H1 (cell line): ENCODE measurements at regions not wholly inside any gene's neighbourhood (a gene's known extent, or its start where the extent isn't known, plus 50 kb on each side); places are given as distances from the start of the nearest gene placed in this dataset.

Experiments used
- CTCF ChIA-PET: fragments of 300-600 bp; sonication (Branson Sonifier 250); formaldehyde crosslinking; loops from one replicate; lab custom pipeline; 2021; ENCODE audit not compliant: partially characterized antibody; lab: Charles Lee
- POLR2A ChIA-PET: fragments of 300-600 bp; sonication (Branson Sonifier 250); formaldehyde crosslinking; loops from one replicate; lab custom pipeline; 2021; ENCODE audit warnings: inconsistent platforms; ENCODE audit not compliant: partially characterized antibody; lab: Charles Lee
- DNase-seq, 2 experiments: peaks; one replicate each; pipeline versions ENCODE4 v3.0.0 to v3.0.0-alpha.2; 2010 to 2022; ENCODE audit warnings: low spot score in 2 of 2, low read depth in 1 of 2, mixed read lengths in 1 of 2
- FAIRE-seq: peaks from 2 replicates; lab custom pipeline; 2011; peaks lifted over from hg19 to GRCh38; lab: Jason Lieb, UNC
- H2AFZ ChIP-seq: 2 replicates; pipeline ENCODE4 v1.8.1; 2012; ENCODE audit warnings: low read length, inconsistent platforms
- H2AK5ac ChIP-seq: 2 replicates; pipeline ENCODE4 v1.6.1; 2013; ENCODE audit warnings: low read depth, low read length
- H2BK120ac ChIP-seq: replicated peaks from 2 replicates; pipeline ENCODE3; 2013; ENCODE audit warnings: low read depth, low read length, inconsistent platforms
- H2BK12ac ChIP-seq: 2 replicates; pipeline ENCODE4 v1.6.1; 2013; ENCODE audit warnings: low read depth, low read length
- H2BK15ac ChIP-seq: 2 replicates; pipeline ENCODE4 v1.6.1; 2013; ENCODE audit warnings: low read length
- H2BK20ac ChIP-seq: 2 replicates; pipeline ENCODE4 v1.6.1; 2013; ENCODE audit warnings: low read length
- H2BK5ac ChIP-seq: 2 replicates; pipeline ENCODE4 v1.6.1; 2013; ENCODE audit warnings: low read depth, low read length
- H3K14ac ChIP-seq: 2 replicates; pipeline ENCODE4 v1.6.1; 2013; ENCODE audit warnings: inconsistent platforms; ENCODE audit not compliant: insufficient read length
- H3K18ac ChIP-seq: 2 replicates; pipeline ENCODE4 v1.6.1; 2013; ENCODE audit warnings: low read length; ENCODE audit errors: extremely low read depth
- H3K23ac ChIP-seq: 2 replicates; pipeline ENCODE4 v1.6.1; 2013; ENCODE audit warnings: inconsistent platforms; ENCODE audit not compliant: insufficient read length
- H3K23me2 ChIP-seq: 2 replicates; pipeline ENCODE4 v1.6.1; 2013; ENCODE audit warnings: low read depth, low read length
- H3K27ac ChIP-seq: 2 replicates; pipeline ENCODE4 v1.6.1; 2011; ENCODE audit warnings: low read depth, low read length, inconsistent platforms
- H3K27me3 ChIP-seq, 4 experiments: replicated peaks in 1 of 4; 1 replicate in 1 of 4; 2 replicates in 3 of 4; pipeline versions ENCODE4 v1.6.1 to v1.8.1; 2011 to 2013; ENCODE audit warnings: low read length in 3 of 4, mild to moderate bottlenecking in 3 of 4, inconsistent platforms in 2 of 4, mixed read lengths in 2 of 4, moderate library complexity in 1 of 4; ENCODE audit not compliant: control insufficient read depth in 3 of 4, insufficient read depth in 3 of 4; ENCODE audit errors: extremely low read depth in 1 of 4
- H3K36me3 ChIP-seq, 4 experiments: 2 replicates each; pipeline versions ENCODE4 v1.6.1 to v1.8.1; 2011 to 2013; ENCODE audit warnings: mild to moderate bottlenecking in 4 of 4, low read length in 3 of 4, moderate library complexity in 2 of 4, control low read depth in 1 of 4, inconsistent platforms in 1 of 4; ENCODE audit not compliant: insufficient read depth in 4 of 4, control insufficient read depth in 2 of 4
- H3K4ac ChIP-seq: replicated peaks from 2 replicates; pipeline ENCODE3; 2013; ENCODE audit warnings: low read length, low read depth, mixed read lengths, inconsistent platforms; ENCODE audit not compliant: insufficient read length
- H3K4me1 ChIP-seq, 4 experiments: replicated peaks in 1 of 4; 1 replicate in 1 of 4; 2 replicates in 3 of 4; pipeline versions ENCODE4 v1.6.1 to v1.8.1; 2011 to 2013; ENCODE audit warnings: low read length in 3 of 4, inconsistent platforms in 2 of 4, mixed read lengths in 1 of 4; ENCODE audit not compliant: insufficient read depth in 4 of 4, control insufficient read depth in 3 of 4
- H3K4me2 ChIP-seq, 2 experiments: 2 replicates each; pipeline versions ENCODE4 v1.6.1 to v1.8.1; 2011 to 2013; ENCODE audit warnings: low read depth in 2 of 2, low read length in 2 of 2, control low read depth in 1 of 2, inconsistent platforms in 1 of 2, mild to moderate bottlenecking in 1 of 2; ENCODE audit not compliant: insufficient read depth in 1 of 2
- H3K4me3 ChIP-seq, 4 experiments: fragments of 200-600, 300-600 bp in 1 of 4; sonication (generic), shearing (Covaris generic), sonication (Bioruptor Twin) in 1 of 4; 2 replicates each; pipeline versions ENCODE4 v1.5.1 to v1.8.1; 2011 to 2016; ENCODE audit warnings: low read length in 4 of 4, low read depth in 3 of 4, control low read depth in 2 of 4, inconsistent platforms in 2 of 4, mild to moderate bottlenecking in 2 of 4, mixed read lengths in 1 of 4, moderate library complexity in 1 of 4; ENCODE audit not compliant: insufficient read depth in 2 of 4; ENCODE audit errors: extremely low read depth in 1 of 4
- H3K56ac ChIP-seq: replicated peaks from 2 replicates; pipeline ENCODE3; 2013; ENCODE audit warnings: low read depth, mild to moderate bottlenecking, mixed read lengths, low read length, inconsistent platforms; ENCODE audit not compliant: insufficient read length
- H3K79me1 ChIP-seq: 2 replicates; pipeline ENCODE4 v1.6.1; 2013; ENCODE audit warnings: low read depth, low read length, control low read depth
- H3K79me2 ChIP-seq, 2 experiments: 2 replicates each; pipeline versions ENCODE4 v1.6.1 to v1.8.1; 2012 to 2013; ENCODE audit warnings: low read length in 2 of 2, mild to moderate bottlenecking in 2 of 2, inconsistent platforms in 1 of 2; ENCODE audit not compliant: insufficient read depth in 2 of 2, control insufficient read depth in 1 of 2
- H3K9ac ChIP-seq, 4 experiments: replicated peaks in 1 of 4; 1 replicate in 1 of 4; 2 replicates in 3 of 4; pipeline versions ENCODE4 v1.6.1 to v1.8.1; 2011 to 2013; ENCODE audit warnings: low read depth in 3 of 4, low read length in 3 of 4, control low read depth in 2 of 4, mild to moderate bottlenecking in 2 of 4, moderate library complexity in 2 of 4, inconsistent platforms in 1 of 4; ENCODE audit errors: extremely low read depth in 1 of 4
- H3K9me3 ChIP-seq, 2 experiments: 2 replicates each; pipeline versions ENCODE4 v1.6.1 to v1.8.1; 2012 to 2013; ENCODE audit warnings: mild to moderate bottlenecking in 2 of 2, moderate library complexity in 2 of 2, control low read depth in 1 of 2, inconsistent platforms in 1 of 2, low read depth in 1 of 2, low read length in 1 of 2, mixed read lengths in 1 of 2; ENCODE audit not compliant: insufficient read depth in 2 of 2
- H4K20me1 ChIP-seq, 2 experiments: replicated peaks in 1 of 2; 2 replicates each; pipeline versions ENCODE3 to v1.8.1; 2011 to 2013; ENCODE audit warnings: inconsistent platforms in 2 of 2, low read length in 2 of 2, mild to moderate bottlenecking in 1 of 2; ENCODE audit not compliant: insufficient read depth in 2 of 2, control insufficient read depth in 1 of 2
- H4K5ac ChIP-seq: 2 replicates; pipeline ENCODE4 v1.6.1; 2013; ENCODE audit warnings: low read length, low read depth, mixed read lengths, inconsistent platforms; ENCODE audit not compliant: insufficient read length
- H4K8ac ChIP-seq: 2 replicates; pipeline ENCODE4 v1.8.0; 2013; ENCODE audit warnings: mild to moderate bottlenecking, moderate library complexity, low read length, inconsistent platforms; ENCODE audit not compliant: insufficient read depth; ENCODE audit errors: extremely low read depth
- H4K91ac ChIP-seq: replicated peaks from 2 replicates; pipeline ENCODE3; 2013; ENCODE audit warnings: low read length, mixed read lengths, inconsistent platforms; ENCODE audit not compliant: insufficient read length
- CTBP2 ChIP-seq: IDR thresholded peaks from 2 replicates; pipeline ENCODE4 v1.7.0; 2011; ENCODE audit warnings: borderline replicate concordance, mild to moderate bottlenecking, moderate library complexity, mixed read lengths, low read length; ENCODE audit not compliant: insufficient read depth, insufficient read length
- FOSL1 ChIP-seq: IDR thresholded peaks from 2 replicates; pipeline ENCODE4 v1.6.1; 2011; ENCODE audit warnings: mild to moderate bottlenecking, low read depth, low read length, moderate library complexity; ENCODE audit not compliant: insufficient read depth
- GABPA ChIP-seq: IDR thresholded peaks from 2 replicates; pipeline ENCODE4 v1.6.1; 2011; ENCODE audit warnings: mild to moderate bottlenecking, low read length, moderate library complexity, borderline replicate concordance; ENCODE audit not compliant: insufficient read depth
- MAFK ChIP-seq: IDR thresholded peaks from 2 replicates; pipeline ENCODE4 v1.6.1; 2012; ENCODE audit warnings: low read depth, mild to moderate bottlenecking, improper control_type of control experiment, low read length
- SP1 ChIP-seq: IDR thresholded peaks from 2 replicates; pipeline ENCODE4 v1.6.1; 2011; ENCODE audit warnings: low read depth, low read length
- TCF12 ChIP-seq: IDR thresholded peaks from 2 replicates; pipeline ENCODE4 v1.6.1; 2011; ENCODE audit warnings: low read depth, mild to moderate bottlenecking, low read length
- WGBS, 2 experiments: shearing (Covaris generic) in 1 of 2; methylation state at CpG; one replicate each; pipeline versions ENCODE4 v1.1.6 to v1.1.7; 2013 to 2015; ENCODE audit warnings: low lambda C conversion rate in 2 of 2, mixed read lengths in 2 of 2, inconsistent platforms in 1 of 2, low coverage in 1 of 2, missing lambda C conversion rate in 1 of 2; ENCODE audit not compliant: insufficient replicate concordance in 2 of 2, insufficient coverage in 1 of 2, insufficient read length in 1 of 2; ENCODE audit errors: extremely low coverage in 1 of 2, missing lambda C conversion rate in 1 of 2; 5-methylcytosine and 5-hydroxymethylcytosine counted together
- TF ChIP-seq, protein P1 (sequence below), 3 experiments: IDR thresholded peaks; 1 replicate in 2 of 3; 2 replicates in 1 of 3; pipeline versions ENCODE4 v1.5.1 to v1.6.1; 2011; ENCODE audit warnings: low read length in 3 of 3, mild to moderate bottlenecking in 3 of 3, inconsistent platforms in 2 of 3, low read depth in 1 of 3, moderate library complexity in 1 of 3; ENCODE audit not compliant: insufficient read depth in 1 of 3; ENCODE audit errors: control extremely low read depth in 1 of 3

- Histone ChIP-seq H3K4ac (no peak overlapping the region), H3K79me1 (no peaks in the 10 kb centered on the region), H3K23ac (no peak overlapping the region), H3K4me2 (no peak overlapping the region), H2BK12ac (no peak overlapping the region), H3K14ac (no peak overlapping the region), H3K4me3 (no peak overlapping the region), H3K56ac (no peak overlapping the region), H4K20me1 (no peaks in the 10 kb centered on the region), H3K18ac (no peak overlapping the region), H3K9ac (no peak overlapping the region), H2AFZ (no peak overlapping the region), H4K91ac (no peak overlapping the region), H2BK15ac (no peak overlapping the region), H3K9me3 (no peaks in the 10 kb centered on the region), H2BK120ac (no peak overlapping the region), H3K36me3 (no peaks in the 10 kb centered on the region), H3K27me3 (no peaks in the 10 kb centered on the region), H4K8ac (no peak overlapping the region), H3K23me2 (no peaks in the 10 kb centered on the region), H2BK5ac (no peak overlapping the region), H2AK5ac (no peak overlapping the region), H4K5ac (no peak overlapping the region), H3K79me2 (no peaks in the 10 kb centered on the region), H3K27ac (no peak overlapping the region), H2BK20ac (no peak overlapping the region), H3K4me1 (no peaks in the 10 kb centered on the region)
- ChIA-PET POLR2A (no interaction called here), CTCF (interaction anchor here (1.1 kb wide), 1 partner anchor 386 kb away, joined by 7 read pairs; no protein-coding TSS in a partner anchor)
- TF ChIP-seq TCF12 (no peak), GABPA (no peak), SP1 (no peak), MAFK (no peak), FOSL1 (no peak), CTBP2 (no peak)
- TF ChIP-seq, protein P1, sequence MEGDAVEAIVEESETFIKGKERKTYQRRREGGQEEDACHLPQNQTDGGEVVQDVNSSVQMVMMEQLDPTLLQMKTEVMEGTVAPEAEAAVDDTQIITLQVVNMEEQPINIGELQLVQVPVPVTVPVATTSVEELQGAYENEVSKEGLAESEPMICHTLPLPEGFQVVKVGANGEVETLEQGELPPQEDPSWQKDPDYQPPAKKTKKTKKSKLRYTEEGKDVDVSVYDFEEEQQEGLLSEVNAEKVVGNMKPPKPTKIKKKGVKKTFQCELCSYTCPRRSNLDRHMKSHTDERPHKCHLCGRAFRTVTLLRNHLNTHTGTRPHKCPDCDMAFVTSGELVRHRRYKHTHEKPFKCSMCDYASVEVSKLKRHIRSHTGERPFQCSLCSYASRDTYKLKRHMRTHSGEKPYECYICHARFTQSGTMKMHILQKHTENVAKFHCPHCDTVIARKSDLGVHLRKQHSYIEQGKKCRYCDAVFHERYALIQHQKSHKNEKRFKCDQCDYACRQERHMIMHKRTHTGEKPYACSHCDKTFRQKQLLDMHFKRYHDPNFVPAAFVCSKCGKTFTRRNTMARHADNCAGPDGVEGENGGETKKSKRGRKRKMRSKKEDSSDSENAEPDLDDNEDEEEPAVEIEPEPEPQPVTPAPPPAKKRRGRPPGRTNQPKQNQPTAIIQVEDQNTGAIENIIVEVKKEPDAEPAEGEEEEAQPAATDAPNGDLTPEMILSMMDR (IDR thresholded peaks at IDR 0.05; ENCODE audit: control extremely low read depth in 1 of 3, insufficient read depth in 1 of 3, low read depth in 1 of 3, low read length in 3 of 3): no peak
- FAIRE-seq (no peak), DNase-seq (no peak)
- 78% methylated on average over 4 of the region's 4 CpGs; no CpG with 5 or more reads in 1 of the 2 experiments for WGBS, 2 experiments
Measured at GRCh38 chr18:4637876-4638275, 182.8 kb upstream of the DLGAP1 start.
